Stimulated activated naive B cell treated with anti-CD40 and anti-IgM and Interleukin-4, amounts not matched to agents 10 μg/mL and 1 μg/mL and 100 μg/mL, for 72 hours (primary cell): ENCODE measurements at regions not wholly inside any gene's neighbourhood (a gene's known extent, or its start where the extent isn't known, plus 50 kb on each side); places are given as distances from the start of the nearest gene placed in this dataset.
A peak's percentile ranks its signal among the peaks of the same experiment; 100 is the strongest.
"Not testable (repeated sequence)": the region's sequence is repeated elsewhere in the genome, so short reads cannot be mapped to it uniquely, and the experiment has no call there.

Experiments
- ATAC-seq, 2 donors: fragments of 150-1000 bp; cut with Tn5 transposase; replicated peaks; 2 replicates each; pipeline ENCODE4 v1.10.0; 2021; ENCODE audit warnings: moderate library complexity in 1 of 2
- DNase-seq: peaks from one replicate; pipeline ENCODE4 v3.0.0; 2021
- H3K27ac Mint-ChIP-seq: one replicate; pipeline ENCODE4 v1.8.0; 2022; ENCODE audit warnings: mild to moderate bottlenecking, mixed read lengths
- H3K27me3 Mint-ChIP-seq, 2 donors: one replicate each; pipeline ENCODE4 v1.8.0; 2022; ENCODE audit warnings: mixed read lengths in 2 of 2
- H3K36me3 Mint-ChIP-seq, 2 donors: one replicate each; pipeline ENCODE4 v1.8.0; 2022; ENCODE audit warnings: mixed read lengths in 2 of 2, mild to moderate bottlenecking in 1 of 2
- H3K4me1 Mint-ChIP-seq, 2 donors: one replicate each; pipeline ENCODE4 v1.8.0; 2022; ENCODE audit warnings: mixed read lengths in 2 of 2, mild to moderate bottlenecking in 1 of 2
- H3K4me3 Mint-ChIP-seq, 2 donors: one replicate each; pipeline ENCODE4 v1.8.0; 2022; ENCODE audit warnings: mild to moderate bottlenecking in 2 of 2, mixed read lengths in 2 of 2, moderate library complexity in 1 of 2
- H3K9me3 Mint-ChIP-seq, 2 donors: one replicate each; pipeline ENCODE4 v1.8.0; 2022; ENCODE audit warnings: mixed read lengths in 2 of 2, mild to moderate bottlenecking in 1 of 2

DNA sequence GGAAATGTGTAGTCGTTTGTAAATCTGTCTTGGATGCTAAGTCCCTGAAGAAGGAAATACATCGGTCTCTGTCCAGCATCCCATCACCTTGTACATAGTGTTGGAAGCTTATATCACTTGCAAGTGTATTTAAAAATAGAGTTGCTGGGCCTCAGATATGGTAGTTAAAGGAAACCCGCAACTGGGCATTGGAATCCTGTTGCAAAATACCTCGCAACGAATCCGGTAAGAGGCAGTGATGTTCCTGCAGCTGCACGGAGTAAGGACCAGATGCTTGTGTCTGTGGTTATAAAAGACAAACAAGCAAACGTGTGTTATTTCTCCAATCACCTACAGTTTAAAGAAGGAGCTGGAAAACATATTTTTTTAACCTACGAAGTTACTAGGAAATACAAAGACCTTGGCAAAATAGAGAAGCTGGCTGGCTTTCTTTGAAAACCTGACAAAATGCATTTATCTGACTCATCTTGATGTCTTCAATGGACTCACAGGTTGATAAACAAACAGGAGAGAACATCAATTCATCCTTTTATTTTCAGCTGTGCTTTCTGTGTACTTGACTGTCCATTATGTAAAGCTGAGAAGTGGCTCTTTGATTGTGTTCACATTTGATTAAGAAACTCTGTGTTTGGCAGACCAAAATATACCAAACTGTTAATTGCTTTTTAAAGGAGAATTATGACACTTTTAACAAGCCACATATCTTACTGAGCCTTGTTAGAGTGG lies 326.4 kb downstream of the SFMBT2 start:
- peaks cover 11 to 18% of the 10 kb centered on the region in 2 donors for H3K27me3 Mint-ChIP-seq
- H3K36me3 Mint-ChIP-seq, result no peaks in the 10 kb centered on the region
- ATAC-seq, result no peak

DNA sequence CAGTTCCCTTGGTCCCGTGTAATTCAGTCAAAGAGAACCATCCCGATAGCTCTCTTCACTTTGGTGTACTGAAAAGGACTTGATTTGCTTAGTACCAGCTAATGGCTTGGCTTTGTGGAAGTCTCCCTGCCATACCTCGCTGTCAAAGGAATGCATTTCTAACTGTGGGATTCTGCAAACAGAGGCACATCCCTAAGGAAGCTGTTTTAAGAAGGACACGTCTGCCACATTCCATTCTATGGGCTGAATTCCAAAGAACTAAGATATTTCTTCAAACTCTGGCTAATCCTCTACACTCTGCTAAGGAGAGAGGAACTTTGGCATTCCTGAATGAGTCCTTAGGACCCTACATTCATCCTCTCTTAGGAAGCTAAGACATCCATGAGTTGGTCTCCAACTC lies 327.9 kb downstream of the SFMBT2 start:
- Mint-ChIP-seq H3K4me3 (no peak overlapping the region), H3K27me3 (peaks cover 11 to 18% of the 10 kb centered on the region in 2 donors)
- no peak for ATAC-seq

More for the DNA sequence above, 326.4 kb downstream of the SFMBT2 start:
- Mint-ChIP-seq H3K4me1 (no peaks in the 10 kb centered on the region), H3K27ac (no peak overlapping the region), H3K9me3 (no peaks in the 10 kb centered on the region), H3K4me3 (no peak overlapping the region)
- DNase-seq, result no peak

DNA sequence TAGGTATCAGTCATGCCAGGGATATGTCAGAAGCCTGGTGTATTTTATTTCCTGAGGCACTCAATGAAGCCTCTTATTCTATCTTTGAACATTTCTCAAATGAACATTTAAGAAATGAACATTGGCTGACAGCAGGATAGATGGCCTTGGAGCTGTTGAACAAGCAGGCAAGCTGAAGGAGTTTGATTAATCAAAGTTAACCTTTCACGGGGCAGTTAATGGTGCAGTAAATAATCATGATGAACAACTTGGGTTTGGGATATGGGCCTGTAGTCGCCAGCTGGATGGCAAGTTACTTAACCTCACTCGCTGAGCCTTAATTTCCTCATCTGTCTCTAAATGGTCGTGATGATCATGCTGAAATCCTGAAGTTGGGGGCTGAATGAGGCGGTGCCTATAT lies 333.0 kb downstream of the SFMBT2 start:
- Mint-ChIP-seq H3K4me3 (no peak overlapping the region), H3K27ac (no peak overlapping the region), H3K27me3 (peaks cover 16 to 24% of the 10 kb centered on the region in 2 donors), H3K9me3 (no peaks in the 10 kb centered on the region), H3K36me3 (no peaks in the 10 kb centered on the region), H3K4me1 (no peaks in the 10 kb centered on the region)
- DNase-seq (no peak), ATAC-seq (no peak)

More for the DNA sequence above, 327.9 kb downstream of the SFMBT2 start:
- Mint-ChIP-seq H3K27ac (no peak overlapping the region), H3K4me1 (no peaks in the 10 kb centered on the region), H3K9me3 (no peaks in the 10 kb centered on the region), H3K36me3 (no peaks in the 10 kb centered on the region)
- no peak for DNase-seq

DNA sequence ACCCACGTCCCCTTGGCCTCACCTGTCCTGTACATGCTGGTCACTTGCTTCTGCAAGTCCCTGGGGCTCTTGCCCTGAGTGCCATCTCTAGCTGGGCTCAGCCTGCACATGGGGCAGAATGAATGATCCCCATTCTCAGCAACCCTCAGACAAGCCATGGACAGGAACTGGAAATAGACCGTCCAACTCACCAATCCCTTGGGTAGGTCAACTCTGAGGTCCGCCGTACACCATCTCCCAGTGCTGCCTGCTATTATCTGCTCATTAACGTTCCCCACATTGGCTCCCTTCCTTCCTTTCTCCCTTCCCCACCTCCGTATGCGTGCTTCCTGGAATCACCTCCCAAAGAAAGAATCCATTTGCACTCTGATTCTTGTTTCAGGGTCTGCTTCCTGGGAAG lies 335.0 kb downstream of the SFMBT2 start:
- no peak overlapping the region for H3K27ac Mint-ChIP-seq
- H3K9me3 Mint-ChIP-seq, result no peaks in the 10 kb centered on the region
- no peaks in the 10 kb centered on the region for H3K4me1 Mint-ChIP-seq
- H3K27me3 Mint-ChIP-seq, result peaks cover 7 to 14% of the 10 kb centered on the region in 2 donors
- no peak overlapping the region for H3K4me3 Mint-ChIP-seq
- H3K36me3 Mint-ChIP-seq, result no peaks in the 10 kb centered on the region
- DNase-seq, result no peak
- ATAC-seq, result no peak

DNA sequence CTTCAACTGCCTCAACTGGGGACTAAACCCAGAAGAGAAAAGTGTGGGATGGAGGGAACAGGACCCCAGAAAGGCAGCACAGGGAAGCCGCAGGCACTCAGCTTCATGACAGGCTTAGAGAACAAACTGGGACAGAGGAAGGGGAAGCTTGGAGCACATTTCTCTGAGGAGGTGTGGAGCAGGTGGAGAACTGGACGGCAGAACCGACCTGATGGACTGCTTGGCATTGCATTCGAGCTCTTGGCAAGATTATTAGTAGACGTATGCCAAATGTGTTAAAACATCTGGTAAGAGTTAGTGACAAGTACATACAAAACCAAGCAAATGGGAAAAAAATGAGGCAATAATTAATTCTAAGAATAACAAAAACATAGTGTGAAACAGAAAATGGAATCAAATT lies 335.7 kb downstream of the SFMBT2 start:
- H3K27ac Mint-ChIP-seq, result no peak overlapping the region
- no peak overlapping the region for H3K4me3 Mint-ChIP-seq
- no peaks in the 10 kb centered on the region for H3K9me3 Mint-ChIP-seq
- DNase-seq, result no peak
- H3K4me1 Mint-ChIP-seq, result no peaks in the 10 kb centered on the region
- no peak for ATAC-seq
- H3K27me3 Mint-ChIP-seq, result peaks cover 5 to 13% of the 10 kb centered on the region in 2 donors
- no peaks in the 10 kb centered on the region for H3K36me3 Mint-ChIP-seq

DNA sequence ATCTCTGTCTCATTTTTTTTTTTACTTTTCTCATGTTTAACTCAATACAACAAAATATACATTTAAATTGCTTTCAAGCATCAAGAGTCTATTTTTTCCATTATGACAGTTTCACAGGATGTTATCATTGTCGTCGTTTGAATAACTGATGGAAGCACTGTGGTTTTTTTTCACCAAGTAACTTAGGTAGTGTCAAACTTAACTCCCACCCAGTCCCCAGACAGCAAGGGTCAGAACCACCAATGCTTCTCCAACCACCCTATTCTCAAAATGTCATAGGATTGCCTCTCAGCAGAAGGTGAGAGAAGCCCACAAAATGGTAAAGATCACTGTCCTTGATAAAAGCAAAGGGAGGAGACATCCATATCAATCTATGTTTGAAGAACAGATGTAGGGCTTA lies 339.4 kb downstream of the SFMBT2 start:
- no peaks in the 10 kb centered on the region for H3K9me3 Mint-ChIP-seq
- H3K36me3 Mint-ChIP-seq, result no peaks in the 10 kb centered on the region
- no peak overlapping the region for H3K27ac Mint-ChIP-seq
- H3K27me3 Mint-ChIP-seq, result peaks cover 11 to 13% of the 10 kb centered on the region in 2 donors
- H3K4me3 Mint-ChIP-seq, result no peak overlapping the region
- no peak for ATAC-seq
- no peaks in the 10 kb centered on the region for H3K4me1 Mint-ChIP-seq
- DNase-seq, result no peak

DNA sequence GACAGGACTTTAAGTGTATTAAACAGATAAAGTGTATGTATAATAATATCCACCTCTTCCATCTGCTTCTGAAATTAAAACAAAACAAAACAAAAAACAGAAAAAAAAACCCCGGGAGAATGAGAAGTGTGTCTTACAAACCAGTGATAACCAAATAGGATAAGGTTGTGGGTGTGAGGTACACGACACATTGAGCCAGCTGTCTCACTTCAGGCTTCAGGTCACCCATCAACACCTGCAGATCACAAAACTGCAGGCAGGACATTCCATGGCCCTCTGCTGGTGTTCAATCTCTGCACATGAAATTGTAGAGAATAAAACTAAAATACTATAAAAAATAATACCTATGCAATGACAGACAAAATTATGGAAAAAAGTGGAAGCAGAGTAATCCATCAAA lies 339.9 kb downstream of the SFMBT2 start:
- no peaks in the 10 kb centered on the region for H3K9me3 Mint-ChIP-seq

DNA sequence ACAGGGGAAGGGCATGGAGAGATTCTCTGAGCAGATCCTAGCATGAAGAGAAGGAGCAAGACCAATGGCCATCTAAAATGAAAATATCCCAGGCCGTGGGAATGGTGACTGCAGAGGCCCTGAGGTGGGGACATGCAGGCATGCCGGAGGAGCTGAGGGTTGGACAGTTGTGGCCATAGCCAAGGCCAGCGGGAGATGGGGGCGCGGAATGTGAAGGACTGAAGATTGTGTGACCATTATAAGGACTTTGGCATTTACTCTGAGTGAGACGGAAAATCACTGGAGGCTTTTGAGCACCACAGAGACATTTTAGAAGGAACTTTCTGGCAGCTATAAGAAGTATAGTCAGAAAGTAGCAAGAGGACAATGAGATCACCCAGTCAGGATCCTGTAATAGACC lies 341.1 kb downstream of the SFMBT2 start:
- no peaks in the 10 kb centered on the region for H3K4me1 Mint-ChIP-seq
- H3K27ac Mint-ChIP-seq, result no peak overlapping the region
- H3K4me3 Mint-ChIP-seq, result no peak overlapping the region

More for the DNA sequence above, 339.9 kb downstream of the SFMBT2 start:
- DNase-seq (no peak), ATAC-seq (no peak)
- Mint-ChIP-seq H3K4me1 (no peaks in the 10 kb centered on the region), H3K36me3 (no peaks in the 10 kb centered on the region), H3K27me3 (peaks cover 10 to 11% of the 10 kb centered on the region in 2 donors), H3K27ac (no peak overlapping the region), H3K4me3 (no peak overlapping the region)

DNA sequence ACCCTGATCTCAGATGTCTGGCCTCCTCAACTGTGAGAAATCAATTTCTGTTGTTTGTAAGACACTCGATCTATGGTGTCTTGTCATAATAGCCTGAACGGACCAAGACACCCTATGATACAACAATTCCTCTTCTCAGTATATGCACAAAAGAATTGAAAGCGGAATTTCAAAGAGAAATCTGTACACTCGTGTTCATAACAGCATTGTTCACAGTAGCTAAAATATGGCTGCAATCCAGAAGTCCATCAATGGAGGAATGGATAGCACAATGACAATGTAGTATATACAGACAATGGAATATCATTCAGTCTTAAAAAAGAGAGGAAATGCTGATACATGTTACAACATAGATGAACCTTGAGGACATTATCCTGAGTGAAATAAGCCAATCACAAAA lies 354.6 kb downstream of the SFMBT2 start:
- H3K36me3 Mint-ChIP-seq, result no peaks in the 10 kb centered on the region
- no peaks in the 10 kb centered on the region for H3K9me3 Mint-ChIP-seq
- H3K4me1 Mint-ChIP-seq, result no peaks in the 10 kb centered on the region
- H3K4me3 Mint-ChIP-seq, result no peak overlapping the region
- H3K27ac Mint-ChIP-seq, result no peak overlapping the region
- DNase-seq (no peak), ATAC-seq (no peak)
- H3K27me3 Mint-ChIP-seq, result no peaks in the 10 kb centered on the region

More for the DNA sequence above, 341.1 kb downstream of the SFMBT2 start:
- no peaks in the 10 kb centered on the region for H3K36me3 Mint-ChIP-seq
- peaks cover 4 to 8% of the 10 kb centered on the region in 2 donors for H3K27me3 Mint-ChIP-seq
- ATAC-seq (no peak), DNase-seq (no peak)
- no peaks in the 10 kb centered on the region for H3K9me3 Mint-ChIP-seq

DNA sequence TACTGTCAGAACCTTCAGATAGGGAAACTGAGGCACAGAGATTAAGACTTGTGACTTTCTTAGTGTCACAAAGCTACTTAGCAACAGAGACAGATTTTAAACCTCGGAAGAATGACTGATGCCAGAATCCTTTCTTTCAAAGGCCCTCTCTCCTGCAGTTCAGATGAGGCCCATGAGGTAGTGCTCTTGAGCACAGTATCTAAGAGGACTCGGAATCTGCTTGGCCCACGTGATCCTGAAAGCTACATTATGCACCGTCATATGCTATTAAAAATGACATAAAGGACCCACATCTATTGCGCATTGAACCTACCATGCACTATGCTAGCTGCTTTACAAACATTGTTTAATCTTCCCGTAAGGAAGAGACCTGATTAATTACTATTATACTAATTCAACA lies 355.9 kb downstream of the SFMBT2 start:
- ATAC-seq, result no peak
- no peak overlapping the region for H3K27ac Mint-ChIP-seq
- no peaks in the 10 kb centered on the region for H3K4me1 Mint-ChIP-seq
- peaks cover 2 to 4% of the 10 kb centered on the region in 2 donors for H3K9me3 Mint-ChIP-seq
- no peak for DNase-seq
- peaks cover 0 to 4% of the 10 kb centered on the region in 2 donors for H3K36me3 Mint-ChIP-seq
- H3K27me3 Mint-ChIP-seq, result no peaks in the 10 kb centered on the region
- no peak overlapping the region for H3K4me3 Mint-ChIP-seq

DNA sequence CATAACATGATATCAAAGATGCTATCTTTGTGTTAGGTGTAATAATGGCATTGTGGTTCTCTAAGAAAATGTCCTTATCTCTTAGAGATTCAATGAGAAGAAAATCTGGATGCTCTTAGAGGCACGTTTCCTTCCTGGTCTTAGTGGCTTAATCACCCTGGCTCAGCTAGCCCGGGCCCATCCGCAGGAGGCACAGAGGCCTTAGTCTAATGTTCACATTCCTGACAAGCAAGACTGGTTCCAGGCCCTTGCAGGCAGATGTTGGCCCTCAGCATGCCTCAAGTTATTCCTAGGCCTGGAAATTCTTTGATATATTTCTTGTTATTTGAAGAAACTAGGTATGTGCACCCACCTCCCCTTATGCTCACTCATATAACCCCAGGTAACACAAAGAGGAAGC lies 357.6 kb downstream of the SFMBT2 start:
- Mint-ChIP-seq H3K4me3 (no peak overlapping the region), H3K9me3 (peaks cover 5 to 10% of the 10 kb centered on the region in 2 donors), H3K27me3 (no peaks in the 10 kb centered on the region), H3K27ac (no peak overlapping the region), H3K4me1 (no peaks in the 10 kb centered on the region), H3K36me3 (peaks cover 0 to 4% of the 10 kb centered on the region in 2 donors)
- ATAC-seq (no peak), DNase-seq (no peak)

DNA sequence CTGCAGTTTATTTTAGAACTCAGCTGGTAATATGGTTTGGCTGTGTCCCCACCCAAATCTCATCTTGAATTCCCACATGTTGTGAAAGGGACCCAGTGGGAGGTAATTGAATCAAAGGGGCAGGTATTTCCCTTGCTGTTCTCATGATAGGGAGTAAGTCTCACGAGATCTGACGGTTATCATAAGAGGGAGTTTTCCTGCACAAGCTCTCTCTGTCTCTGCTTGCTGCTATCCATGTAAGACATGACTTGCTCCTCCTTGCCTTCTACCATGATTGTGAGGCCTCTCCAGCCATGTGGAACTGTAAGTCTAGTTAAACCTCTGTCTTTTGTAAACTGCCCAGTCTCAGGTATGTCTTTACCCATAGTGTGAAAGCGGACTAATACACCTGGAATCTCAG lies 360.8 kb downstream of the SFMBT2 start:
- Mint-ChIP-seq H3K9me3 (peaks cover 8 to 14% of the 10 kb centered on the region in 2 donors), H3K4me1 (peaks cover 16 to 24% of the 10 kb centered on the region in 2 donors)
- H3K27ac Mint-ChIP-seq, H3K36me3 Mint-ChIP-seq, H3K4me3 Mint-ChIP-seq, ATAC-seq, H3K27me3 Mint-ChIP-seq, DNase-seq: not testable (repeated sequence)

DNA sequence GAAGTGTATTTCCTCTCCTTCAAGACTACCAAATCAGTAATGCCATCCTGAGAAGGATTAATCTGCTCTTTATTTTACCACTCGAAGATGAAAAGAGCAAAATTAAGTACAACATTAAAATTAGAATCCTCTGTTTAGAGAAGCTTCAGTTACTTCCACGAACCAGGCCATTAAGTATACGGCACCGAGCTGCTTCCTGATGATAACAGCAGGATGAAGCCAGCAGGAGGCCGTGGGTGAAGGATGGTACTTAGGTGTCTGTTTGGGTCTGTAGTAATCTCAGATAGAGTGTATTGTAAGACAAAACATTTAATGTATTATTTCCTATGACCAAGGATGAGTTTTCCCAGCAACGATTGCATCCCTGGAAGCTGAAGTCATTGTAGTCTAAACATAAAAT lies 362.8 kb downstream of the SFMBT2 start:
- Mint-ChIP-seq H3K4me1 (peaks cover 23 to 30% of the 10 kb centered on the region in 2 donors), H3K36me3 (peaks cover 0 to 10% of the 10 kb centered on the region in 2 donors), H3K27ac (no peak overlapping the region), H3K9me3 (peaks cover 10 to 14% of the 10 kb centered on the region in 2 donors), H3K27me3 (peaks cover 0 to 5% of the 10 kb centered on the region in 2 donors), H3K4me3 (no peak overlapping the region)
- ATAC-seq (no peak), DNase-seq (no peak)

DNA sequence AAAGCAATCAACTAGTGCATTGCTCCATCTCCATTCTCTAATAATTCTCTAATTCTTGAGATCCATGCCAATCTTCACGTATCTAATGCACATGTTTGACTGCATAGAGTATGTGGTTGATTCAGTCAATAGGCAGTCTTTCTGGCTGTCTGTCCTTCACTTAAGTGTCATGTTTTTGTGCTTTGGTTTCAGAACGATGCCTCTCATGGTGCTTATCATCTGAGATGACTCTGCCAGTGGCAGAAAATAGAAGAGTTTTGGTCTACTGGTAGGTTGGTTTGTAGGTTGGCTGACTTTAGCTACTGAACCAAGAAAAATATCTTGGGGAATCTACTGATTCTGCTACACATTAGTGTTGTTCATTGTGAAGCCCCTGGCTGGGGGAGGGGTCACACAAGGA lies 364.2 kb downstream of the SFMBT2 start:
- peak; percentile 43 for DNase-seq
- peaks cover 23 to 30% of the 10 kb centered on the region in 2 donors for H3K4me1 Mint-ChIP-seq
- ATAC-seq, result peak; percentile 91 to 93
- peak overlapping the region in 1 of 2 donors; percentile 47 for H3K4me3 Mint-ChIP-seq
- peak overlapping the region; percentile 88 for H3K27ac Mint-ChIP-seq
- H3K36me3 Mint-ChIP-seq, result peaks cover 0 to 10% of the 10 kb centered on the region in 2 donors
- H3K27me3 Mint-ChIP-seq, result peaks cover 0 to 9% of the 10 kb centered on the region in 2 donors
- peaks cover 10 to 14% of the 10 kb centered on the region in 2 donors for H3K9me3 Mint-ChIP-seq

DNA sequence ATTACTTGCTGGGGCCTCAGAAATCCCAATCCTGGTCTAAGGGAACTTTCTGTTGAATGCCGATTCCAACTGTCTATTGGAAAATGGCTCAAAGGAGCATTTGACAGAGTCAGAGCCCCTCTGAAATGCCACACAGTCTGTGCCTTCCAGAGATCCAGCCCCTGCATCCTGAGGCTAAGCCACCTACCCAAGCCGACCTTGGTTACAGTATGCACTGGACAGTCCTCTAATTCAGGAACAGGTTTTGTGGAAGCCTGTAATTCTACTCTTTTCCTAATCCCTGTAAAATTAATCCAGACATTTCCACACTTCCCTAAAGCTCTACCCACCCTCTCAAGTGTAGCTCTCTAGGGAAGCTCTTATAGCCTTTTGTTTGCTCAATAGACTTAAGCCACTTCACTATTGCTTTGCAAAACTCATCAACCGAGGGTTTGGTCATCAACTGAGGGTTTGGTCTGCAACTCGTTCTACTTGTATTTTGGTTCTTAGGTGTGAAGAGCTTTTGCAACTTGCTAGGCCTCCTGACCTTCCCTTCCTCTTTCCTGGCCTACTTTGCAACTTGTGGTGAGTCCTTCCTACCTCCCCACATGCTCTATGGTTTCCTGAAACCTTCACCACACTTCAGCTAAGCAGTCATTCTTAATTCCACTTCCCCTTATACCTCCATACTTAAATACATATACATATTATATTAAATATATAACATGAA lies 364.8 kb downstream of the SFMBT2 start:
- H3K36me3 Mint-ChIP-seq, result peaks cover 0 to 10% of the 10 kb centered on the region in 2 donors
- H3K27ac Mint-ChIP-seq, result peak overlapping the region; percentile 2
- peaks cover 10 to 14% of the 10 kb centered on the region in 2 donors for H3K9me3 Mint-ChIP-seq
- peaks cover 23 to 30% of the 10 kb centered on the region in 2 donors for H3K4me1 Mint-ChIP-seq
- peak; percentile 88 to 94 for ATAC-seq
- peak; percentile 49 for DNase-seq
- H3K4me3 Mint-ChIP-seq, result peak overlapping the region in 1 of 2 donors; percentile 7
- H3K27me3 Mint-ChIP-seq, result peaks cover 0 to 14% of the 10 kb centered on the region in 2 donors
